ENCODE measurements at regions not wholly inside any gene's neighbourhood (a gene's known extent, or its start where the extent isn't known, plus 50 kb on each side); places are given as distances from the start of the nearest gene placed in this dataset.
"Not testable (repeated sequence)": the region's sequence is repeated elsewhere in the genome, so short reads cannot be mapped to it uniquely, and the experiment has no call there.

GRCh38 chr5:164289526-164289925 is 784.1 kb downstream of the MAT2B start:
- DNase-seq (ENCODE audit: low read depth in 2 of 2): no peak

- no peak for DNase-seq (ENCODE audit: low read depth in 2 of 2)
These were observed 791.2 kb downstream of the MAT2B start for GRCh38 chr5:164296603-164297080.

- no peak for DNase-seq (ENCODE audit: low read depth in 2 of 2)
These were observed 792.7 kb downstream of the MAT2B start for GRCh38 chr5:164298165-164298564.

- DNase-seq (ENCODE audit: low read depth in 2 of 2): no peak
These were observed 794.9 kb downstream of the MAT2B start for GRCh38 chr5:164300295-164300694.

- DNase-seq (ENCODE audit: low read depth in 2 of 2): no peak
These were observed 795.7 kb downstream of the MAT2B start for GRCh38 chr5:164301136-164301535.

GRCh38 chr5:164301708-164302107 is 796.3 kb downstream of the MAT2B start:
- no peak for DNase-seq (ENCODE audit: low read depth in 2 of 2)

- DNase-seq (ENCODE audit: low read depth in 2 of 2): no peak
These were observed 797.3 kb downstream of the MAT2B start for GRCh38 chr5:164302533-164303235.

GRCh38 chr5:164303646-164304215 is 798.3 kb downstream of the MAT2B start:
- no peak for DNase-seq (ENCODE audit: low read depth in 2 of 2)

- DNase-seq (ENCODE audit: low read depth in 2 of 2): no peak
These were observed 801.2 kb downstream of the MAT2B start for GRCh38 chr5:164306662-164307061.

- DNase-seq (ENCODE audit: low read depth in 2 of 2): no peak
These were observed 807.4 kb downstream of the MAT2B start for GRCh38 chr5:164312801-164313200.

GRCh38 chr5:164317676-164318075 is 812.3 kb downstream of the MAT2B start:
- DNase-seq (ENCODE audit: low read depth in 2 of 2): no peak

GRCh38 chr5:164319161-164319560 is 813.7 kb downstream of the MAT2B start:
- no peak for DNase-seq (ENCODE audit: low read depth in 2 of 2)

- DNase-seq (ENCODE audit: low read depth in 2 of 2): no peak
These were observed 818.8 kb downstream of the MAT2B start for GRCh38 chr5:164324239-164324638.

- no peak for DNase-seq (ENCODE audit: low read depth in 2 of 2)
These were observed 820.8 kb downstream of the MAT2B start for GRCh38 chr5:164326219-164326618.

GRCh38 chr5:164327166-164327565 is 821.7 kb downstream of the MAT2B start:
- DNase-seq (ENCODE audit: low read depth in 2 of 2): not testable (repeated sequence)

GRCh38 chr5:164332349-164333196 is 827.2 kb downstream of the MAT2B start:
- DNase-seq (ENCODE audit: low read depth in 2 of 2): no peak

- DNase-seq (ENCODE audit: low read depth in 2 of 2): no peak
These were observed 830.4 kb downstream of the MAT2B start for GRCh38 chr5:164335837-164336236.

- DNase-seq (ENCODE audit: low read depth in 2 of 2): no peak
These were observed 830.9 kb downstream of the MAT2B start for GRCh38 chr5:164336276-164336675.

- DNase-seq (ENCODE audit: low read depth in 2 of 2): no peak
These were observed 831.5 kb downstream of the MAT2B start for GRCh38 chr5:164336906-164337305.

- no peak for DNase-seq (ENCODE audit: low read depth in 2 of 2)
These were observed 835.7 kb downstream of the MAT2B start for GRCh38 chr5:164341056-164341619.

GRCh38 chr5:164345173-164345849 is 839.9 kb downstream of the MAT2B start:
- no peak for DNase-seq (ENCODE audit: low read depth in 2 of 2)

- DNase-seq (ENCODE audit: low read depth in 2 of 2): no peak
These were observed 840.4 kb downstream of the MAT2B start for GRCh38 chr5:164345853-164346252.

Data from stimulated activated CD4-positive, alpha-beta T cell treated with anti-CD3 and anti-CD28 coated beads, Interleukin-1b, Interleukin-23, amount 100 ng/mL, for 4 hours (primary cell).